Fibroblast of the conjunctiva (primary cell): ENCODE measurements at regions not wholly inside any gene's neighbourhood (a gene's known extent, or its start where the extent isn't known, plus 50 kb on each side); places are given as distances from the start of the nearest gene placed in this dataset.
A peak's percentile ranks its signal among the peaks of the same experiment; 100 is the strongest.

Source experiments
- DNase-seq: peaks from one replicate; pipeline ENCODE4 v3.0.0-alpha.2; 2010; ENCODE audit warnings: low read depth

GRCh38 chr4:112848911-112849310, 200.5 kb upstream of the ANK2 start:
- DNase-seq, result no peak

- no peak for DNase-seq
Observed at GRCh38 chr4:112852601-112853000, 196.9 kb upstream of the ANK2 start.

- no peak for DNase-seq
Observed at GRCh38 chr4:112853662-112854256, 195.7 kb upstream of the ANK2 start.

- no peak for DNase-seq
Observed at GRCh38 chr4:112854420-112854819, 195.0 kb upstream of the ANK2 start.

- no peak for DNase-seq
Observed at GRCh38 chr4:112855058-112855457, 194.4 kb upstream of the ANK2 start.

- peak; percentile 72 for DNase-seq
Observed at GRCh38 chr4:112857461-112857860, 192.0 kb upstream of the ANK2 start.

- DNase-seq, result no peak
Observed at GRCh38 chr4:112858751-112859150, 190.7 kb upstream of the ANK2 start.

GRCh38 chr4:112859456-112860184, 189.8 kb upstream of the ANK2 start:
- no peak for DNase-seq

GRCh38 chr4:112860830-112861690, 188.4 kb upstream of the ANK2 start:
- no peak for DNase-seq

GRCh38 chr4:112861691-112862674, 187.5 kb upstream of the ANK2 start:
- DNase-seq, result no peak

GRCh38 chr4:112865443-112865842, 184.0 kb upstream of the ANK2 start:
- DNase-seq, result no peak

GRCh38 chr4:112876316-112876715, 173.1 kb upstream of the ANK2 start:
- no peak for DNase-seq

- DNase-seq, result no peak
Observed at GRCh38 chr4:112881842-112882241, 167.6 kb upstream of the ANK2 start.

GRCh38 chr4:112882286-112882685, 167.2 kb upstream of the ANK2 start:
- no peak for DNase-seq

- no peak for DNase-seq
Observed at GRCh38 chr4:112884406-112884805, 165.0 kb upstream of the ANK2 start.

GRCh38 chr4:112885897-112886296, 163.6 kb upstream of the ANK2 start:
- no peak for DNase-seq

GRCh38 chr4:112888622-112889021, 160.8 kb upstream of the ANK2 start:
- DNase-seq, result no peak

GRCh38 chr4:112889199-112889598, 160.3 kb upstream of the ANK2 start:
- no peak for DNase-seq

GRCh38 chr4:112889619-112890527, 159.6 kb upstream of the ANK2 start:
- DNase-seq, result peak; percentile 78

- no peak for DNase-seq
Observed at GRCh38 chr4:112894480-112894879, 155.0 kb upstream of the ANK2 start.

GRCh38 chr4:112894951-112895350, 154.5 kb upstream of the ANK2 start:
- no peak for DNase-seq
